GDM1 (cell line): ENCODE measurements at regions not wholly inside any gene's neighbourhood (a gene's known extent, or its start where the extent isn't known, plus 50 kb on each side); places are given as distances from the start of the nearest gene placed in this dataset.
"Not testable (repeated sequence)": the region's sequence is repeated elsewhere in the genome, so short reads cannot be mapped to it uniquely, and the experiment has no call there.

Source experiments
- DNase-seq: peaks from one replicate; lab custom pipeline; 2025; lab: John Stamatoyannopoulos, UW

- DNase-seq = no peak
These were observed 141.2 kb downstream of the LRRC3B start for GRCh38 chr3:26763723-26764122.

- no peak for DNase-seq
These were observed 143.5 kb downstream of the LRRC3B start for GRCh38 chr3:26766031-26766430.

GRCh38 chr3:26768068-26768651, 145.6 kb downstream of the LRRC3B start:
- DNase-seq = no peak

GRCh38 chr3:26799679-26800317, 177.2 kb downstream of the LRRC3B start:
- DNase-seq = no peak

- no peak for DNase-seq
These were observed 184.7 kb downstream of the LRRC3B start for GRCh38 chr3:26807272-26807671.

GRCh38 chr3:26825454-26825853, 202.9 kb downstream of the LRRC3B start:
- DNase-seq = no peak

- no peak for DNase-seq
These were observed 204.6 kb downstream of the LRRC3B start for GRCh38 chr3:26827169-26827568.

GRCh38 chr3:26838026-26838425, 215.5 kb downstream of the LRRC3B start:
- DNase-seq = no peak

GRCh38 chr3:26839001-26839400, 216.4 kb downstream of the LRRC3B start:
- DNase-seq = no peak

GRCh38 chr3:26840272-26840870, 217.8 kb downstream of the LRRC3B start:
- no peak for DNase-seq

- no peak for DNase-seq
These were observed 222.6 kb downstream of the LRRC3B start for GRCh38 chr3:26845194-26845593.

- DNase-seq = no peak
These were observed 225.1 kb downstream of the LRRC3B start for GRCh38 chr3:26847680-26848079.

GRCh38 chr3:26894443-26894842, 271.9 kb downstream of the LRRC3B start:
- DNase-seq = no peak

GRCh38 chr3:26915208-26915607, 292.6 kb downstream of the LRRC3B start:
- no peak for DNase-seq

- no peak for DNase-seq
These were observed 298.3 kb downstream of the LRRC3B start for GRCh38 chr3:26920646-26921478.

- DNase-seq = no peak
These were observed 309.3 kb downstream of the LRRC3B start for GRCh38 chr3:26931896-26932295.

- no peak for DNase-seq
These were observed 310.2 kb downstream of the LRRC3B start for GRCh38 chr3:26932752-26933151.

GRCh38 chr3:26945480-26945879, 322.9 kb downstream of the LRRC3B start:
- not testable (repeated sequence) for DNase-seq

- no peak for DNase-seq
These were observed 337.8 kb downstream of the LRRC3B start for GRCh38 chr3:26960382-26960781.

- no peak for DNase-seq
These were observed 340.2 kb downstream of the LRRC3B start for GRCh38 chr3:26962492-26963360.

GRCh38 chr3:26963361-26963743, 340.8 kb downstream of the LRRC3B start:
- DNase-seq = no peak

GRCh38 chr3:26964313-26964712, 341.7 kb downstream of the LRRC3B start:
- DNase-seq = no peak
